HG03097 (cell line): ENCODE measurements at regions not wholly inside any gene's neighbourhood (a gene's known extent, or its start where the extent isn't known, plus 50 kb on each side); places are given as distances from the start of the nearest gene placed in this dataset.

ENCODE experiments used
- ATAC-seq: cut with Tn5 transposase; IDR thresholded peaks from one replicate; pipeline ENCODE4 v1.9.1; 2021; ENCODE audit not compliant: unreplicated experiment, low FRiP score

DNA sequence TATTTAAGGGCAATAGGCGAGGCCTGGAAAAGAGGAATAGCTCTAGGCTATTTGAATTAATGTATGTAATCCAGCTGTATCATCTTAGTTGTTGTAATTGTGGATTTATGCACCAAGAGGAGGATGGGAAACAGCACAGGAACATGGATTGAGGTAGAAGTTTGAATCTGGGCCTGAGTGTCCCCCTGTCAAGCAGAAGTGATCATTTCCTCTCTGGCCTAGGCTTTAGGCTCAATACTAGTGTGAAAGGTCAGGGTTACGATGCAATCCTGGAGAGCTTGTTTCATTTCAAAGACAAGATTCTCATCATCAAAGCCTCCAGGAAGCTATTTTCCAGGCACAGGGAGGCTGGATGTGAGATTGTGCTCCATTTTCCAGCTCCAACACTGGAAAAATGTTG is 77.9 kb upstream of the HSD17B12 start:
- ATAC-seq: no peak

DNA sequence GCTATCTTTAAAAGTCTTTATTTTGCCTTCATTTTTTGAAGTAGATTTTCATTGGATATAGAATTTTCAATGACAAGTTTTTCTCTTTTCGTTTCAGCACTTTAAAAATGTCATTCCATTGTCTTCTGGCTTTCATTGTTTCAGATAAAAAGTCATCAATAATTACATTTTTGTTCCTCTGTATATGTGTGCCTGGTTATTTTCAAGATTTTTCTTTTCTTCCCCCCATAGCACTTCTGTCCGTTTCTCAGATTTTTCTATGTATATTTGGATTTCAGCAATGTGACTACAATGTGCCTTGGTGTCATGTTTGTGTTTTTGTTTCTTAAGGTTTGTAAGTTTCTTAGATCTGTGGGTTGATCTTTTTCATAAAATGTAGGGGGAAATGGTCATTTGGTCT is 66.3 kb upstream of the HSD17B12 start:
- no peak for ATAC-seq

DNA sequence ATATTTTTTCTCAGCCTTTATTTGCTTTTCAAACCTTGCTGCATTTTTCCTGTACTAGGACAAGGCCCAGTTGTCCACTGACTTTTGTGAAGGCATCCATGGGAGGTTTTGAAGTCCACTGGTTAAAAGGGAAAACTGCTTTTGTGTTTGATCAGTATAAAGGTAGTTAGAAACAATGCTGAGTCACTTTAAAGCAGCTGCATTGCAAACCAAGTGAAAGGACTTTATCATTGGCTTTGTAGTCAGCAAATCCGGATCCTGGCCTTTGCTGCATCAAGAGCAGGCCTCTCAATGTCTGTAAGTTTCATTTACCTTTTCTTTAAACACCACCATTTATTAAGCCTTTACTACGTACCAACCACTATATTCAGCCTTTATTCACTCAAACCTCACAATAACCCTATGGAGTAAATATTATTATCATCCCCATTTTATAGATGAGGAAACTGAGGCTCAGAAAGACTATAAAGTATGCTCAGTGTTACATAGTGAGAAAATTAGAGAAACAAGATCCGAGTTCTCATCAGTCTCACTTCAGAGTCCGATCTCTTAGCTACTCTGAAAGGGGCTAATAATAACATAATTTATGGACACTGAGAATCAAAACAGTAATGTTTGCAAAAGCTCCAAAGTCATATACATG is 60.6 kb upstream of the HSD17B12 start:
- no peak for ATAC-seq

DNA sequence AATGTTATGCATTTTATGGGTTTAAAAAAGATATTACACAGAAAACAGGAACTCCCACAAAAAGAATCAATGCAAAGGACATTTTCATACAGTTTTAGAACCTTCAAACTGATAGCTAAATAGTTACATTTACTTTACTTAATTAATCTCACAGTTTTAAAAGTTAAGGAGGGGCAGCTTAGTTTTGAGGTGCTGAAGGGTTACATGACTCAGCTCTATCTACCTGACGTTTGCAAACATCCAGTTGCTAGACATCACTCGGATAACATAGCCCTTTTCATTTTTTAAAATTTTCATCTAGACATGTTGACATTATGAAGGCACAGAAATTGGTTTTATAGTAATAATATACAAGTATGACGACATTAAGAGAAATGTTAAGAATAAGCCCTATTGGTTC is 53.7 kb upstream of the HSD17B12 start:
- ATAC-seq: no peak
